Neural cell (in vitro differentiated cells): ENCODE measurements at regions not wholly inside any gene's neighbourhood (a gene's known extent, or its start where the extent isn't known, plus 50 kb on each side); places are given as distances from the start of the nearest gene placed in this dataset.

ENCODE experiments used
- H2AFZ ChIP-seq: fragments of 200-600, 300-800 bp; sonication (generic), shearing (Covaris generic); 2 replicates; pipeline ENCODE4 v1.6.0; 2014; ENCODE audit warnings: low read depth, mild to moderate bottlenecking, antibody characterized with exemption, low read length, moderate library complexity
- H3F3A ChIP-seq: fragments of 200-600 bp; shearing (Covaris generic); 2 replicates; pipeline ENCODE4 v1.6.1; 2016; ENCODE audit warnings: mild to moderate bottlenecking, moderate library complexity, mixed read lengths, antibody characterized with exemption, low read length; ENCODE audit not compliant: insufficient read depth, poor library complexity, severe bottlenecking
- H3K27ac ChIP-seq: fragments of 200-600, 300-800 bp; sonication (generic), shearing (Covaris generic); 2 replicates; pipeline ENCODE4 v1.5.1; 2014; ENCODE audit warnings: mild to moderate bottlenecking, low read length, moderate library complexity
- H3K27me3 ChIP-seq: fragments of 300-800, 200-600 bp; sonication (generic), shearing (Covaris generic); 2 replicates; pipeline ENCODE4 v1.6.0; 2014; ENCODE audit warnings: mild to moderate bottlenecking, low read depth, low read length, moderate library complexity; ENCODE audit not compliant: insufficient read depth
- H3K36me3 ChIP-seq: fragments of 300-800, 200-600 bp; sonication (generic), shearing (Covaris generic); 2 replicates; pipeline ENCODE4 v1.5.1; 2014; ENCODE audit warnings: mild to moderate bottlenecking, antibody characterized with exemption, low read length, moderate library complexity; ENCODE audit not compliant: insufficient read depth
- H3K4me2 ChIP-seq: fragments of 300-800, 200-600 bp; sonication (generic), shearing (Covaris generic); 2 replicates; pipeline ENCODE4 v1.6.0; 2014; ENCODE audit warnings: mild to moderate bottlenecking, low read length
- H3K4me3 ChIP-seq: fragments of 300-800, 200-600 bp; sonication (generic), shearing (Covaris generic); 2 replicates; pipeline ENCODE4 v1.5.1; 2014; ENCODE audit warnings: mild to moderate bottlenecking, low read length, moderate library complexity
- H3K79me2 ChIP-seq: fragments of 200-600 bp; shearing (Covaris generic); replicated peaks from 2 replicates; pipeline ENCODE4 v1.6.0; 2014; ENCODE audit warnings: mild to moderate bottlenecking, low read length, moderate library complexity; ENCODE audit not compliant: insufficient read depth
- H3K9ac ChIP-seq: fragments of 300-800, 200-600 bp; sonication (generic), shearing (Covaris generic); 2 replicates; pipeline ENCODE4 v1.6.1; 2016; ENCODE audit warnings: mild to moderate bottlenecking, low read length, mixed read lengths
- H3K9me2 ChIP-seq: fragments of 200-600 bp; shearing (Covaris generic); 2 replicates; pipeline ENCODE4 v1.6.1; 2016; ENCODE audit warnings: mild to moderate bottlenecking, low read length, mixed read lengths; ENCODE audit not compliant: insufficient read depth
- H3K9me3 ChIP-seq: fragments of 200-600, 300-800 bp; sonication (generic), shearing (Covaris generic); 2 replicates; pipeline ENCODE4 v1.6.1; 2016; ENCODE audit warnings: mild to moderate bottlenecking, mixed run types, low read length, moderate library complexity, mixed read lengths
- H4K20me1 ChIP-seq: fragments of 200-600 bp; shearing (Covaris generic); 2 replicates; pipeline ENCODE4 v1.6.1; 2016; ENCODE audit warnings: mild to moderate bottlenecking, mixed run types; ENCODE audit not compliant: insufficient read depth
- CTCF ChIP-seq: fragments of 450-650 bp; IDR thresholded peaks from 2 replicates; pipeline ENCODE4 v1.5.1; 2014; ENCODE audit warnings: antibody characterized with exemption, mild to moderate bottlenecking, moderate library complexity; ENCODE audit not compliant: poor library complexity, severe bottlenecking
- EP300 ChIP-seq: fragments of 450-650 bp; conservative IDR thresholded peaks from 2 replicates; pipeline ENCODE4 v1.6.1; 2014; ENCODE audit warnings: antibody characterized with exemption, mild to moderate bottlenecking, moderate library complexity; ENCODE audit not compliant: poor library complexity, severe bottlenecking
- EZH2 ChIP-seq: fragments of 200-600, 300-800 bp; shearing (Covaris generic), sonication (generic); IDR thresholded peaks from 2 replicates; pipeline ENCODE4 v1.6.1; 2014; ENCODE audit warnings: antibody characterized with exemption, low read length, borderline replicate concordance, mild to moderate bottlenecking; ENCODE audit not compliant: insufficient read depth, poor library complexity, severe bottlenecking
- MXI1 ChIP-seq: fragments of 450-650 bp; conservative IDR thresholded peaks from 2 replicates; pipeline ENCODE4 v1.6.1; 2014; ENCODE audit warnings: antibody characterized with exemption, mild to moderate bottlenecking; ENCODE audit not compliant: poor library complexity, severe bottlenecking
- POLR2AphosphoS5 ChIP-seq: IDR thresholded peaks from 2 replicates; pipeline ENCODE4 v1.6.1; 2012
- RAD21 ChIP-seq: fragments of 450-650 bp; conservative IDR thresholded peaks from 2 replicates; pipeline ENCODE4 v1.6.1; 2014; ENCODE audit warnings: antibody characterized with exemption, mild to moderate bottlenecking, moderate library complexity
- REST ChIP-seq: IDR thresholded peaks from 2 replicates; pipeline ENCODE4 v1.6.1; 2012; ENCODE audit warnings: borderline replicate concordance
- SMC3 ChIP-seq: fragments of 450-650 bp; conservative IDR thresholded peaks from 2 replicates; pipeline ENCODE4 v1.6.1; 2014; ENCODE audit warnings: antibody characterized with exemption, mild to moderate bottlenecking, moderate library complexity; ENCODE audit not compliant: poor library complexity
- TAF1 ChIP-seq: IDR thresholded peaks from 2 replicates; pipeline ENCODE4 v1.6.1; 2012; ENCODE audit warnings: low read depth

- no peak overlapping the region for H3K9ac ChIP-seq
- no peak for TF ChIP-seq TAF1
- TF ChIP-seq EZH2 = no peak
- no peak for TF ChIP-seq REST
- no peak for TF ChIP-seq MXI1
- no peak for TF ChIP-seq CTCF
- no peak for TF ChIP-seq EP300
- TF ChIP-seq POLR2AphosphoS5 = no peak
- no peak for TF ChIP-seq SMC3
- no peak for TF ChIP-seq RAD21
- H3K4me3 ChIP-seq = no peak overlapping the region
These were observed 404.4 kb upstream of the SYT4 start for GRCh38 chr18:43681661-43682060.

GRCh38 chr18:43682196-43682595, 404.9 kb upstream of the SYT4 start:
- H3K4me3 ChIP-seq = no peak overlapping the region
- no peaks in the 10 kb centered on the region for H3K9me2 ChIP-seq
- H3K4me2 ChIP-seq = no peak overlapping the region
- no peaks in the 10 kb centered on the region for H3K27me3 ChIP-seq
- no peak overlapping the region for H3K27ac ChIP-seq
- no peak for TF ChIP-seq SMC3
- no peak for TF ChIP-seq TAF1
- TF ChIP-seq POLR2AphosphoS5 = no peak
- TF ChIP-seq MXI1 = no peak
- no peak for TF ChIP-seq REST
- no peak for TF ChIP-seq EZH2
- no peak for TF ChIP-seq CTCF
- TF ChIP-seq EP300 = no peak
- TF ChIP-seq RAD21 = no peak
- no peaks in the 10 kb centered on the region for H3K9me3 ChIP-seq
- no peak overlapping the region for H3K9ac ChIP-seq
- no peaks in the 10 kb centered on the region for H3K79me2 ChIP-seq
- no peak overlapping the region for H2AFZ ChIP-seq
- no peaks in the 10 kb centered on the region for H3K36me3 ChIP-seq
- no peaks in the 10 kb centered on the region for H3F3A ChIP-seq
- no peaks in the 10 kb centered on the region for H4K20me1 ChIP-seq

More at GRCh38 chr18:43681661-43682060, 404.4 kb upstream of the SYT4 start:
- no peak overlapping the region for H3K27ac ChIP-seq
- no peaks in the 10 kb centered on the region for H3F3A ChIP-seq
- H4K20me1 ChIP-seq = no peaks in the 10 kb centered on the region
- H3K9me2 ChIP-seq = no peaks in the 10 kb centered on the region
- H3K9me3 ChIP-seq = no peaks in the 10 kb centered on the region
- no peak overlapping the region for H2AFZ ChIP-seq
- no peak overlapping the region for H3K4me2 ChIP-seq
- no peaks in the 10 kb centered on the region for H3K36me3 ChIP-seq
- H3K27me3 ChIP-seq = no peaks in the 10 kb centered on the region
- H3K79me2 ChIP-seq = no peaks in the 10 kb centered on the region
